NAMALWA (cell line): ENCODE measurements at regions not wholly inside any gene's neighbourhood (a gene's known extent, or its start where the extent isn't known, plus 50 kb on each side); places are given as distances from the start of the nearest gene placed in this dataset.

Experiments
- DNase-seq: peaks from one replicate; pipeline ENCODE4 v3.0.0-alpha.2; 2015; ENCODE audit warnings: low spot score

DNA sequence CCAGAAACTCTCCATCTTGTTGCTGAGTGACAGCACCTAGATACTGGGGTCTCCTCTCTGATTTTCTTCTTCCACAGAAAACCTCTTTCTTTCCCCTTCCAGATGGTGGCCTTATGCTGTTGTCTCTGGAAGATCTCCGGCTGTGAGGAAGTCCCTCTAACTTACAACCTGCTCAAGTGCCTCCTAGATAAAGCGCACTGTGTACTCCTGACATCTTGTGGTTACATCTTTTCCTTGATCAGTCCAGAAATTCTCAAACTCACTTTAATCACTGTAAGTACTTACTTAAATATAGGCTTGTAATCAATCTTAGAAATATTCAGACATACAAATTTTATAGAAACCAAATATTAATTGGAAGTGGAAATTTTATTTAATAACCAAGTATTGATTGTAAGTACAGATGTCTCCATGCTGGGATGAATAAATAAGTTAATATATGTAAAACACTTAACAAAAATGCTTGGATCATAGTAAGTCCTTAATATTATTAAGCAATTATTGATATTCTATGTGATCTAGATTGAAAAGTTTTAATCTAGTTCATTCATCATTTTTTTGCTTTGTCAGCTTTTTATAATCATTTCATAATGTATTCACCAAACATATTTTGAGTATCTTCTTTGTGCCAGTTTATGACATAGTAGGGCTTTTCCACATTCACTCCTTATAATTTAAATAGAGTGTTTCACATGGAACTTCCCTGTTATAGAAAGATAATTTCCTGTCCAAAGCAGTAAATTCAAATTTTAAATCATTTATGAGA lies 1381.4 kb upstream of the CDH6 start:
- DNase-seq, result no peak

DNA sequence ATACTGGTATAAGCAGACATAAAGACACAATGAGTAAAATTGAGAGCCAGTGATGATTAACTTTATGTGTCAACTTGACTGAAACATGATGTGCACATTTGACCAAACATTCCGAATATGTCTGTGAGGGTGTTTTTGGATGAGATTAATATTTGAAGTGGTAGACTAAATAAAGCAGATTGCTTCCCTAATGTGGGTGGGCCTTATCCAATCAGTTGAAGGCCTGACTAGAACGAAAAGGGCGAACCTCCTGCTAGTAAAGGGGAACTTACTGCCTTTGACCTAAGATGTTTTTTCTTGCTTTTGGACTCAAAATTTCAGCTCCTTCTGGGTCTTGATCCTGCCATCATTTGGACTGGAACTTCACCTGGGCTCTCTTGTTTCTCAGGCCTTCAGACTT lies 1387.7 kb upstream of the CDH6 start:
- no peak for DNase-seq

- DNase-seq, result no peak
Measured at GRCh38 chr5:29800752-29801151, 1392.7 kb upstream of the CDH6 start.

- no peak for DNase-seq
Measured at GRCh38 chr5:29796013-29796412, 1397.5 kb upstream of the CDH6 start.

DNA sequence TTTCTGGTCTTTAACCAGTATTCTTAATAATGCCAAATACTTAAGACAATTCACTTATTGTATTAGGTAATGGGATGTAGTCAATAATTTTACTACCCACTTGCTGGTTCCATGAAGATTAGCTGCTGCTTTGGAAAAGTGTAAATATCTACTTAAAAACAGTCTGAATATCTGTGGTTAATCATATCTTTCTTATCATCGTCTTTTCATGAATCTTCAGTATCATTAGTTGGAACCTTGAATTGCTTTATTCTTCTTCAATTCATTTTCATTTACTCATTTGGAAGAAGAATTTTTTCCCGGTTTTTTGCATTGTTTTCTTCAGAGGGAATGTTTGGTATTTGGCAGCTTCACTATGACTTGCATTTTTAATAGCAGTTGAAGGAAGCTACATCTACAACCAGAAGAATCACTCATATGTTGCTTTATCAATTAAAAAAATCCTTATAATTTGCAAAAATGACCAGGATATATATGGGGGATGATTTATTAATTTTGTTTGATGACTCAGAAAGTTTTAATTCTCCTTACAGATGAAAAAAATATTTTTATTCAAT lies 1398.3 kb upstream of the CDH6 start:
- no peak for DNase-seq

GRCh38 chr5:29794141-29794787 lies 1399.2 kb upstream of the CDH6 start:
- DNase-seq, result no peak

- DNase-seq, result no peak
Measured at GRCh38 chr5:29790281-29790680, 1403.2 kb upstream of the CDH6 start.

DNA sequence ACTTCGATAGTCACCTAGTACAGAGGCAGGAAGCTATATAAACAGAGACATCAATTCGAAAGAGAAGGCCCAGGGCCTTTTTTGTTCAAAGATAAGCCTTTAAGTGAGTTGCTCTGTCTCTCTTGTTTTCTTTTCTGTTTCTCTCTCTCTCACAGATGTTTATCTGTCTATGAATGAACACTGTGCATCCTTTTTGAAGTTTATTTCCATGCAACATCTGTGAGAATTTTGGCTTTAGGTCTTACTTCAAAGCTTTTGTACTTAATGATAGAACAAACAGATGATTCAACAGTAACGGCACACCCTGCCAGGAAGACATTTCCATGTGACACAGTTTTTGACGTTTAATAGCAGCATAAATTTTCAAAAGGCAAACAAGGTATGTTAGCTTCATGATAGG lies 1413.1 kb upstream of the CDH6 start:
- no peak for DNase-seq

- DNase-seq, result no peak
Measured at GRCh38 chr5:29779141-29779540, 1414.3 kb upstream of the CDH6 start.

GRCh38 chr5:29777373-29777772 lies 1416.1 kb upstream of the CDH6 start:
- DNase-seq, result no peak

DNA sequence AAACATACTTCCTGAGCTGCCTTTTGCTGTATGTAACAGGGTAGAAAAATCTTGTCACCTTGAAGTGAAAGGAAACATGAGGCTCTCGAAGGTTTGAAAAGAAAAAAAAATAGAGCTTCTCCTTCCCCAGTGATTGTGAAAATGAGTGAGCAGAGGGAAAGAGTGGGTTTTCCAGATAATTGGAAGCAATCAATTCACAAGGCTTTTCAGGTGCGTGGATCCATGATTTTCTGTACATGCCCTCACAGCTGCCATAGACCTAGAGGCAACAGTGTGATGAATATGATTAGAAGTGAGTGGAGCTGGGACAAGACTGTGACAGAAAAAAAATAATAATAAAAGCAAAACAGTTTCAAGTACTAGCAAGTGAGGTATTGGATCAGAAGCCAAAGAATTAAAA lies 1422.5 kb upstream of the CDH6 start:
- no peak for DNase-seq

DNA sequence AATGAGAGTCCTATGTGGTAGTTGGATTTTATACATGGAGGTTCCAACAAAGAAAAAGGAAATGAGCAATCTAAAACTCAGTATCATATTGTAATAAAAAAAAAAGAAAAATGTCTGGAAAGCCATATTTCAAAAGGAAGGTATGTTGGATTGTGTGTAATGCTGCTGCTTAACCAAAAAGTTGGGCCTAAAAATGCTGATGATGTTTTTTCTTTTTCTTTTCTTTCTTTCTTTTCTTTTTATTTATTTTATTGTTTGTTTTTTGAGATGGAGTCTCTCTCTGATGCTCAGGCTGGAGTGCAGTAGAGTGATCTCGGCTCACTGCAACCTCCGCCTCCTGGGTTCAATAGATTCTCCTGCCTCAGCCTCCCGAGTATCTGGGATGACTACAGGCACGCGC lies 1424.0 kb upstream of the CDH6 start:
- DNase-seq, result no peak

GRCh38 chr5:29758986-29759421 lies 1434.5 kb upstream of the CDH6 start:
- no peak for DNase-seq

DNA sequence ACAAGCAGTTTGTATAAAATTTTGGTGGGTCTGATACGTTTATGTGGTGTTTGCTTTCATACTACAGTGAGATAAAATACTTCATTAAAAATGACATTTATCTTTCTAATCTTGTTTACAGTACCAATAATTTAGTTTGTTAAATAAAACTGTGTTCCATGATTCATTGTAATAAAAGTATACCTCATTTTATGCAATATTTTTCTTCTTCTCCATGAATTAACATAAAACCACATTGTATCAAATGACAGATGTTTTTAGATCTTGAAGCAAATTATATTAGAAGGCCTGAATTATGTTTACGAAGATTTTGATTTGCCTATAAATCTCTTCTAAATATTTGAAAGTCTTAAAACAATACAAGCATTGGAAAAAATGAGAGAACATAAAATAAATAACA lies 1443.0 kb upstream of the CDH6 start:
- no peak for DNase-seq

DNA sequence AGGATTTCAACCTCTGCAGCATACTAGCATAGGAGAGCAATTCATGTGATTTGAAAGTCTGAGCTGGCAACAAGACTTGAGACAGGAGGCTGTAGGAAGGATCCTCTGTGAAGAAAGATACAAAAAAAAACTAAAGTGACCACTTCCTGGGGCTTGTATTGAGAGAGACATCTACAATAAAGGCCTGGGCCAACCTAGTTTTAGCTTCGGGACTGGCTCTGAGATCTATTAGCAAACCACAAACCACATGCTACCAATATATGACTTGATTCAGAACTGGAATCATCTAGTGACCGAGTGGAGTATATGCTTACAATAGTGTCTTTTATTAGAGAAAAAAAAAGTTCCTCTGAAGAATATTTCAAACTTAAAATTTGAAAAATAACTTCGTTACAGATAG lies 1448.9 kb upstream of the CDH6 start:
- no peak for DNase-seq

DNA sequence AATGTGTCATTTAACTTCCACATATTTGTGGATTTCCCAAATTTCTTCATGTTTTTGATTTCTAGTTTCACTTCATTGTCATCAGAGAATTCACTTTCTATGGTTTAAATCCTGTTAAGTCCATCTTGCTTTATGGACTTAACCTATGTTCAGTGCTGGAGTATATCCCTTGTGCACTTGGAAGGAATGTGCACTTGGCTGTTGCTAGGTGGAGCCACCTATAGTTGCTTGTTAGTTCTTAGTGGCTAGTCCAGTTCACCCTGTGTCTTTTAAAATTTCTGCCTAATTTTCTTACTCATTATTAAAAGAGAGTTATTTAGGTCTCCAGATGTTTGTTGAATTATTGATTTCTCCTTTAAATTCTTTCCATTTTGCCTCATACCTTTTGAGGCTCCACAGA lies 1472.5 kb upstream of the CDH6 start:
- DNase-seq, result no peak

DNA sequence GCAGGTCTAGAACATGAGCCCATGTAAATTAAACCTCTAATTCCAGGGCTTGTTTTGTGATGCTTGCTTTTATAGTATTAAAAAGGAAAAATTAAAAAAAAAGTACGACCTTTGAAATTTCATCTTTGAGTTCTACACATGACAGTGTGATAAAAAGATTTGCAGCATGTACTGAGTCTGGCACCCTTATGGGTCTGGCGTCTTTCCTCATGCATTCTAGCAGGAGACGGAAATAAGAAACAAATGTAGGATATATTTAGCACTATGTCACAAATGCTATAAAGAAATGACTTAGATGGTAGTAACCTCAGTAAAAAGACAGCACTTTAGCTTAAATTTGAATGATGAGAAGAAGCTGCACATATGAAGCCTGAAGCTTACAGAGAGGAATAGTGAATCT lies 1474.3 kb upstream of the CDH6 start:
- no peak for DNase-seq

- DNase-seq, result no peak
Measured at GRCh38 chr5:29715167-29715566, 1478.3 kb upstream of the CDH6 start.

GRCh38 chr5:29702875-29703274 lies 1490.6 kb upstream of the CDH6 start:
- no peak for DNase-seq

GRCh38 chr5:29701600-29701999 lies 1491.9 kb upstream of the CDH6 start:
- DNase-seq, result no peak

- peak; percentile 48 for DNase-seq
Measured at GRCh38 chr5:29697785-29698414, 1495.6 kb upstream of the CDH6 start.

DNA sequence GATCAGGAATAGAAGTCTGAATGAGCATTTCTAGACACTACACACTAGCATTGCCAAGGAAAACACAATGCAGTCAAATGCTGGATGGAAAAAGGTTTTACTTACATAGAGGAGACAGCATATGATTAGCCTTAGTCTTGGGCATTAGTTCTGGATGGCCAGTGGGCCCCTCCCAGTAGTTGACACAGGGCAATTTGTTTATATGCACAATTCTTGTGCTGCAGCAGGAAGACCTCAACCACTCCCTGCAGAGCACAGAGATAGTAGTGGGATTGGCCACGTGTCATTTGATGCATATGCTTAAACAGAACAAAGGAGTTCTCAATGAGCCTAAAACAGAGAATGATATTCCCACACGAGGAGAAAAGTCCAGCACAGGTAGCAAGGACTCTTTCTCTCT lies 1496.2 kb upstream of the CDH6 start:
- no peak for DNase-seq

GRCh38 chr5:29672678-29673077 lies 1520.8 kb upstream of the CDH6 start:
- no peak for DNase-seq
